GM12864 (cell line): ENCODE measurements at regions not wholly inside any gene's neighbourhood (a gene's known extent, or its start where the extent isn't known, plus 50 kb on each side); places are given as distances from the start of the nearest gene placed in this dataset.

Experiments
- DNase-seq: peaks from one replicate; pipeline ENCODE4 v3.0.0-alpha.2; 2011; ENCODE audit warnings: low read depth
- H3K4me3 ChIP-seq: 2 replicates; pipeline ENCODE4 v1.5.1; 2011; ENCODE audit warnings: mild to moderate bottlenecking, low read depth, low read length, control low read depth
- TF ChIP-seq, protein P1 (sequence below): IDR thresholded peaks from 2 replicates; pipeline ENCODE4 v1.5.1; 2011; ENCODE audit warnings: low read depth, mild to moderate bottlenecking, moderate library complexity, low read length, control low read depth, inconsistent platforms; ENCODE audit errors: missing control alignments

- TF ChIP-seq, protein P1, sequence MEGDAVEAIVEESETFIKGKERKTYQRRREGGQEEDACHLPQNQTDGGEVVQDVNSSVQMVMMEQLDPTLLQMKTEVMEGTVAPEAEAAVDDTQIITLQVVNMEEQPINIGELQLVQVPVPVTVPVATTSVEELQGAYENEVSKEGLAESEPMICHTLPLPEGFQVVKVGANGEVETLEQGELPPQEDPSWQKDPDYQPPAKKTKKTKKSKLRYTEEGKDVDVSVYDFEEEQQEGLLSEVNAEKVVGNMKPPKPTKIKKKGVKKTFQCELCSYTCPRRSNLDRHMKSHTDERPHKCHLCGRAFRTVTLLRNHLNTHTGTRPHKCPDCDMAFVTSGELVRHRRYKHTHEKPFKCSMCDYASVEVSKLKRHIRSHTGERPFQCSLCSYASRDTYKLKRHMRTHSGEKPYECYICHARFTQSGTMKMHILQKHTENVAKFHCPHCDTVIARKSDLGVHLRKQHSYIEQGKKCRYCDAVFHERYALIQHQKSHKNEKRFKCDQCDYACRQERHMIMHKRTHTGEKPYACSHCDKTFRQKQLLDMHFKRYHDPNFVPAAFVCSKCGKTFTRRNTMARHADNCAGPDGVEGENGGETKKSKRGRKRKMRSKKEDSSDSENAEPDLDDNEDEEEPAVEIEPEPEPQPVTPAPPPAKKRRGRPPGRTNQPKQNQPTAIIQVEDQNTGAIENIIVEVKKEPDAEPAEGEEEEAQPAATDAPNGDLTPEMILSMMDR, result no peak
- DNase-seq, result no peak
Observed at GRCh38 chr2:103353774-103354173, 591.9 kb downstream of the TMEM182 start.

DNA sequence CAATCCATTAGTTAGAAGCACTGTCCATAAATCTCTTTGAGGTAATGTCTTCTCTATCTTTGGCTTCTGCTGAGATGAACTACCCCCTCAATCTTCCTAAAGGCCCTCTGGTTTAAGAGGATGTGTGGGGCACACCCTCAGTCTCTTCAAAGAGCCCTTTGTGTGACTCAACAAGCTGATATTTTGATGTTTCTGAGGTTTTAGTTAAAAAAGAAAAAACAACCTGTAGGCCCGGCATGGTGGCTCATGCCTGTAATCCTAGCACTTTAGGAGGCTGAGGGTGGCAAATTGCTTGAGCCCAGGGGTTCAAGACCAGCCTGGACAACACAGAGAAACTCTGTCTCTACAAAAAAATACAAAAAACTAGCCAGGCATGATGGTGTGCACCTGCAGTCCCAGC, 593.5 kb downstream of the TMEM182 start:
- no peak for DNase-seq
- no peak overlapping the region for H3K4me3 ChIP-seq
- TF ChIP-seq, protein P1, result no peak

More at GRCh38 chr2:103353774-103354173, 591.9 kb downstream of the TMEM182 start:
- no peak overlapping the region for H3K4me3 ChIP-seq

GRCh38 chr2:103361712-103362111, 599.9 kb downstream of the TMEM182 start:
- DNase-seq, result no peak
- TF ChIP-seq, protein P1, result no peak
- no peak overlapping the region for H3K4me3 ChIP-seq

DNA sequence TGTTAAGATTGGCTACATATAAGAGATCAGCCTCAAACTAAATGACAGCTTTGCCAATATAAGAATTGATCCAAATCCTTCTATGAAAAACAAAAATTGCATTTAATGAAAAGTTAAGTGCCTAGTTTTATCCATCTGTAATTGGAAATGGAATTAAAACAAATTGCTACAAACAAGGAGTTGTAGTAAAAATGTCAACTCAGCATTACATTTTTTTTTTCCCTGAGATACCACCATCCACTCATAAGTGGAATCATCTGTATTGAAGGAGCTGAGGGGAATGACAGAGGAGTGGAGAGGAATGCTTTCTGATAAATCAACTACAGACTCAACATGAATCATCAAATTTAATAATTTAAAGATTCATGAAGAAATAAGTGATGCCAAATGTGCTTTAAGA, 601.8 kb downstream of the TMEM182 start:
- no peak for DNase-seq
- TF ChIP-seq, protein P1, result no peak
- H3K4me3 ChIP-seq, result no peak overlapping the region

DNA sequence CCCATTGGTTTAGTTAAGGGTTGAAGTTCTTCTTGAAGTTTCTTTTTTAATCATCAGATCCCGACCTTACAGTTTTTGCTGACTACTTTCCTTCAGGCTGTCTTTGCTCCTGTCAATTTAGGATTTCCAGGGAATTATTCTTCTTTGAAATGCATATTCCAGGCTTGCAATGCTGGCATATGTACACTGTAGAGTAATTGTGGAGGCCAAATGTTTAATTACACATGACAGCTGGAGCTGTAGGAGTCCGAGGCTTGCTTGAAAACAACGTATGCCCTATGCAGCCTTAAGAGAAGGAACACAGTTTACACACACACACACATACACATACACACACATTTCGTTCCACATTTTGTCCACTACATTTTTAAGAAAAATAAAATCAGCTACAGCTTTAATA, 602.3 kb downstream of the TMEM182 start:
- no peak for DNase-seq
- no peak overlapping the region for H3K4me3 ChIP-seq
- TF ChIP-seq, protein P1, result no peak

DNA sequence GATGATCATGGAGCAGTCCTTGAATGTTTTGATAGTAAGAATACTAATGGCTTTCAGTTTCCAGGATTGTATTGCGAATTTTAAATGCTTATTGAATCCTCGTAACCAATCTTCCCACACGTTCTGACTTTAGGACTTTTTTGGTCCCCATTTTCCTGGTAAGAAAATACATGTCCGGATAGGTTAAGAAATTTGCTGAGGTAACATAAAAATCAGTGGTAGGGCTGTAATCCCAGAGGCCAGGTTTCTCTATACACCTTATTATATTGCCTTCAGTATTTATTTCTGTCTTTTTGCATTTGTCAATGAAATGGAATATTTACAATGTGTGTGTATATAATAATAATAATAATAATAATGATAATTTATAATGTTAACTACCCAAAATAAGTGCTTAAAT, 603.2 kb downstream of the TMEM182 start:
- DNase-seq, result no peak
- no peak overlapping the region for H3K4me3 ChIP-seq
- TF ChIP-seq, protein P1, result no peak

DNA sequence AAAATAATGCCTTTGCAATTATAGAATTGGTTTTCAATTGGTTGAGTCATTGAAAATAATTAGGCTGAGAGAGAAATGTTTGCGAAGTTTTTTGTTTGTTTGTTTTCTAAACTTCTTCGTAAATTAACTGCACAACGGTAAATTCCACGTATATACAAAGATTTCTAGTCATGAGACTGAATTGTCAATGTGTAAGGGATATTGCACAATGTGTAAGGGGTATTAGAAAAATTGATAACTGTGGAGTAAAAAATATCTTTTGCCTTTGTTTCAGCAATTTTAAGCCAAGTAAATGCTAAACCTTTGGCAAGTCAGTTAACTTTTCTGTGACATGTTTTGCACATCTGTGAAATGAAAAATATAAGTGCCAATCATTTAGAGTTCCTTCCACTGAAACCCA, 606.0 kb downstream of the TMEM182 start:
- TF ChIP-seq, protein P1, result no peak
- H3K4me3 ChIP-seq, result no peak overlapping the region
- DNase-seq, result no peak
